PC-9 (cell line): ENCODE measurements at regions not wholly inside any gene's neighbourhood (a gene's known extent, or its start where the extent isn't known, plus 50 kb on each side); places are given as distances from the start of the nearest gene placed in this dataset.

Experiments used
- BruUV-seq: library from RNA; stranded (reverse); fragments of 400-500 nt; replicated peaks from 2 replicates; lab custom pipeline; 2021; lab: Mats Ljungman, UMichigan
- CTCF ChIA-PET: fragments of 300-600 bp; sonication (Branson Sonifier 250); formaldehyde crosslinking; loops from one replicate; lab custom pipeline; 2022; ENCODE audit warnings: antibody characterized with exemption; lab: Charles Lee
- POLR2A ChIA-PET: fragments of 300-600 bp; sonication (Branson Sonifier 250); formaldehyde crosslinking; loops from one replicate; lab custom pipeline; 2022; ENCODE audit warnings: antibody characterized with exemption; ENCODE audit not compliant: unreplicated experiment; lab: Charles Lee
- DNase-seq, 2 experiments: peaks; one replicate each; pipeline versions ENCODE4 v3.0.0 to v3.0.0-alpha.2; 2015 to 2022; ENCODE audit warnings: mixed read lengths in 1 of 2
- H2AFZ ChIP-seq: fragments of 200-600 bp; sonication (generic); 2 replicates; pipeline ENCODE4 v1.8.1; 2017; ENCODE audit warnings: antibody characterized with exemption
- H3F3A ChIP-seq: fragments of 200-600 bp; sonication (generic); 2 replicates; pipeline ENCODE4 v1.8.1; 2017; ENCODE audit warnings: antibody characterized with exemption, mild to moderate bottlenecking, low read depth; ENCODE audit not compliant: insufficient read depth
- H3K27ac ChIP-seq: fragments of 200-600 bp; sonication (generic); 2 replicates; pipeline ENCODE4 v1.6.1; 2016; ENCODE audit warnings: mixed run types
- H3K27me3 ChIP-seq: fragments of 200-600 bp; sonication (generic); 2 replicates; pipeline ENCODE4 v1.6.1; 2016; ENCODE audit warnings: low read depth, mixed run types; ENCODE audit not compliant: insufficient read depth
- H3K36me3 ChIP-seq: fragments of 200-600 bp; sonication (generic); 2 replicates; pipeline ENCODE4 v1.6.1; 2016; ENCODE audit warnings: low read depth, mixed run types
- H3K4me1 ChIP-seq: fragments of 200-600 bp; sonication (generic); replicated peaks from 2 replicates; pipeline ENCODE4 v1.6.1; 2016; ENCODE audit warnings: mixed run types; ENCODE audit not compliant: insufficient read depth
- H3K4me2 ChIP-seq: fragments of 200-600 bp; sonication (generic); 2 replicates; pipeline ENCODE4 v1.6.1; 2017; ENCODE audit warnings: mixed run types
- H3K4me3 ChIP-seq: fragments of 200-600 bp; sonication (generic); 2 replicates; pipeline ENCODE4 v1.6.1; 2016; ENCODE audit warnings: mixed run types
- H3K79me2 ChIP-seq: fragments of 200-600 bp; sonication (generic); 2 replicates; pipeline ENCODE4 v1.6.1; 2017; ENCODE audit warnings: low read depth, mixed run types
- H3K9me2 ChIP-seq: fragments of 200-600 bp; sonication (generic); 2 replicates; pipeline ENCODE4 v1.8.1; 2017; ENCODE audit warnings: mild to moderate bottlenecking; ENCODE audit not compliant: insufficient read depth
- H3K9me3 ChIP-seq: fragments of 200-600 bp; sonication (generic); 2 replicates; pipeline ENCODE4 v1.8.1; 2016; ENCODE audit warnings: low read depth; ENCODE audit not compliant: insufficient read depth
- H4K20me1 ChIP-seq: fragments of 200-600 bp; sonication (generic); 2 replicates; pipeline ENCODE4 v1.8.1; 2017; ENCODE audit not compliant: insufficient read depth
- EZH2 ChIP-seq: fragments of 200-600 bp; sonication (generic); IDR thresholded peaks from 2 replicates; pipeline ENCODE4 v1.8.0; 2017; ENCODE audit warnings: antibody characterized with exemption, low read depth
- intact Hi-C: fragments of 100-400 bp; cut with micrococcal nuclease; formaldehyde crosslinking; loops from one replicate; pipeline ENCODE4 v1.10.0; 2022; ENCODE audit not compliant: unreplicated experiment
- TF ChIP-seq, protein P1 (sequence below): fragments of 200-600 bp; sonication (generic); conservative IDR thresholded peaks from 2 replicates; pipeline ENCODE4 v1.6.1; 2017; ENCODE audit warnings: mixed run types, antibody characterized with exemption, mild to moderate bottlenecking, moderate library complexity

DNA sequence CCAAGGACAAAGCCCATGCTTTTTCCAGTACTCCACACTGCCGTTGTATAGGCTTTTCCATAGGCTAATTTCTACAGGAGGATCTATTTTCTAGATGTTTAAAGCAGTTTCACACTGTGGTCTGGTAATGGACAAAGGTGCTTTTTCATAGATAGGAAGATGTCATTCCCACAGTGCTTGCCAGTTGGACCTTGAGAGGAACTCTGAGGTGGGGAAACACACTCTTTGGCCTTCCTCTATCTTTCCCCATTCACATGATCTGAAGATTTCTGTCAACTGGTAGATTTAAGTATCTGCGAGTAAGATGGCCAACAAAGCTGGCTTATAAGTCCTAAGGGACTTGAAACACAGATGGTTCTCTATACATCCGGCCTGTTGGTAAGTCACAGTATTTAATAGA, 477.3 kb downstream of the UTRN start:
- intact Hi-C loops: no loop called here
- DNase-seq: no peak
- Histone ChIP-seq H3K4me1 (peaks cover 16% of the 10 kb centered on the region), H3K4me3 (no peak overlapping the region), H3K27ac (no peak overlapping the region), H3K9me3 (no peaks in the 10 kb centered on the region), H4K20me1 (no peaks in the 10 kb centered on the region), H3K79me2 (no peaks in the 10 kb centered on the region), H3K36me3 (no peaks in the 10 kb centered on the region; the same call in 1 of the 2 replicates), H2AFZ (no peak overlapping the region), H3K27me3 (no peaks in the 10 kb centered on the region), H3K9me2 (no peaks in the 10 kb centered on the region), H3F3A (0 out of 2 replicates have a peak, but pooled peaks cover 8% of the 10 kb centered on the region), H3K4me2 (no peak overlapping the region)
- TF ChIP-seq, protein P1, sequence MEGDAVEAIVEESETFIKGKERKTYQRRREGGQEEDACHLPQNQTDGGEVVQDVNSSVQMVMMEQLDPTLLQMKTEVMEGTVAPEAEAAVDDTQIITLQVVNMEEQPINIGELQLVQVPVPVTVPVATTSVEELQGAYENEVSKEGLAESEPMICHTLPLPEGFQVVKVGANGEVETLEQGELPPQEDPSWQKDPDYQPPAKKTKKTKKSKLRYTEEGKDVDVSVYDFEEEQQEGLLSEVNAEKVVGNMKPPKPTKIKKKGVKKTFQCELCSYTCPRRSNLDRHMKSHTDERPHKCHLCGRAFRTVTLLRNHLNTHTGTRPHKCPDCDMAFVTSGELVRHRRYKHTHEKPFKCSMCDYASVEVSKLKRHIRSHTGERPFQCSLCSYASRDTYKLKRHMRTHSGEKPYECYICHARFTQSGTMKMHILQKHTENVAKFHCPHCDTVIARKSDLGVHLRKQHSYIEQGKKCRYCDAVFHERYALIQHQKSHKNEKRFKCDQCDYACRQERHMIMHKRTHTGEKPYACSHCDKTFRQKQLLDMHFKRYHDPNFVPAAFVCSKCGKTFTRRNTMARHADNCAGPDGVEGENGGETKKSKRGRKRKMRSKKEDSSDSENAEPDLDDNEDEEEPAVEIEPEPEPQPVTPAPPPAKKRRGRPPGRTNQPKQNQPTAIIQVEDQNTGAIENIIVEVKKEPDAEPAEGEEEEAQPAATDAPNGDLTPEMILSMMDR: no peak
- no peak for TF ChIP-seq EZH2
- no TSS peak for BruUV-seq
- ChIA-PET POLR2A (no interaction called here), CTCF (no interaction called here)

DNA sequence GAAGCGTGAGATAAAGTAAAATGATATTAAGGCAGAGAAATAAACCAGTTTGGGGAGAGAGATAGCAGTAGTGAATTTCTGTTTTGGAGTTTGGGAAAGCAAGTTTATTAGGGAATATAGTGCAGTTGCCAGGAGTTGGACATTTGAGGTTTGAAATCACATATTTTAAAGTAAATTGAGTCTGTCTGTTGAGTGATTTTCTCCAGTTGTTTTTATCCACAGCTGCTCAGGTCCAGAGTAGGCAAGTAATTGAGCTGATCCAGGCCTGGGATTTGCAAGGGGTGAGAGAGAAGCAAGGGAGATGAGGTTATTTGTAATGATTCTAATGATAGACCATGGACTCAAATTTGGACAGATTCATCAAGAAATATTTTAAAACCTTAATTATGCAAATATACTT, 481.9 kb downstream of the UTRN start:
- H3K27me3 ChIP-seq: no peaks in the 10 kb centered on the region
- H3K36me3 ChIP-seq: no peaks in the 10 kb centered on the region
- H3K9me2 ChIP-seq: no peaks in the 10 kb centered on the region
- ChIA-PET POLR2A (no interaction called here), CTCF (no interaction called here)
- H3K27ac ChIP-seq: no peak overlapping the region
- intact Hi-C loops: no loop called here
- no peaks in the 10 kb centered on the region for H3F3A ChIP-seq
- H2AFZ ChIP-seq: no peak overlapping the region
- no peak overlapping the region for H3K4me3 ChIP-seq
- no peaks in the 10 kb centered on the region for H3K4me1 ChIP-seq
- H4K20me1 ChIP-seq: no peaks in the 10 kb centered on the region
- no peak for TF ChIP-seq EZH2
- TF ChIP-seq, protein P1: no peak
- H3K79me2 ChIP-seq: no peaks in the 10 kb centered on the region
- no peak overlapping the region for H3K4me2 ChIP-seq
- H3K9me3 ChIP-seq: no peaks in the 10 kb centered on the region
- DNase-seq: no peak
- BruUV-seq: no TSS peak

- H3K79me2 ChIP-seq: no peaks in the 10 kb centered on the region
- DNase-seq: no peak
- H3K4me1 ChIP-seq: no peaks in the 10 kb centered on the region
- H3K4me3 ChIP-seq: no peak overlapping the region
- intact Hi-C loops: no loop called here
- no peaks in the 10 kb centered on the region for H3F3A ChIP-seq
- CTCF ChIA-PET: no interaction called here
- no peaks in the 10 kb centered on the region for H3K9me3 ChIP-seq
- no peak overlapping the region for H3K4me2 ChIP-seq
- no TSS peak for BruUV-seq
- H3K27me3 ChIP-seq: no peaks in the 10 kb centered on the region
- H3K9me2 ChIP-seq: no peaks in the 10 kb centered on the region
- no peaks in the 10 kb centered on the region for H3K36me3 ChIP-seq
- POLR2A ChIA-PET: interaction anchor here (0.6 kb wide), 1 partner anchor 905 kb away, joined by 4 read pairs; no protein-coding TSS in a partner anchor
- TF ChIP-seq EZH2: no peak
- H2AFZ ChIP-seq: no peak overlapping the region
- H4K20me1 ChIP-seq: no peaks in the 10 kb centered on the region
- H3K27ac ChIP-seq: no peak overlapping the region
Observed at GRCh38 chr6:144768551-144769075, 483.5 kb downstream of the UTRN start.

DNA sequence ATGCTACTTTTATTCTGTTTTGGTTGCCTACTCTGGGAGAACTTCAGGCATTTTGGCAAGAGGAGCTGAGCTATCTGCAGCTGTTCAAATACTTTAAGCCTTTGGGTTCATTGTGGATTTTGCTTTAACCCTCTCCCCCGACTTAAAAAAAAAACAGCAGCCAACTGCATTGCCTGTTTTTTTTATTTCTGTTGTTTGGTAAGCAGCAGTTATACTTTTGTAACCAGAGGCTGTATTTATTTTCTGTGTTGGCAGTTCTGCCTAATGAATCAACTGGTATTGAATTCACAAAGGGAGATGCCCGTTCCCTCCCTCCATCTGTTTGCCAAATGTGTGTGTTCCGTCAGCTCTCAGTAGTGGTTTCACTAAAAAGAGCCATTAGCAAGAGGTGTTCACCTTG, 484.0 kb downstream of the UTRN start:
- H3K9me2 ChIP-seq: no peaks in the 10 kb centered on the region
- intact Hi-C loops: no loop called here
- H3K9me3 ChIP-seq: no peaks in the 10 kb centered on the region
- H3K4me1 ChIP-seq: no peaks in the 10 kb centered on the region
- no peaks in the 10 kb centered on the region for H3F3A ChIP-seq
- no peaks in the 10 kb centered on the region for H3K36me3 ChIP-seq
- TF ChIP-seq, protein P1: no peak
- no peak for TF ChIP-seq EZH2
- BruUV-seq: no TSS peak
- no peak for DNase-seq
- H2AFZ ChIP-seq: no peak overlapping the region
- POLR2A ChIA-PET: interaction anchor here (0.6 kb wide), 1 partner anchor 906 kb away, joined by 4 read pairs; no protein-coding TSS in a partner anchor
- no peaks in the 10 kb centered on the region for H3K79me2 ChIP-seq
- no peaks in the 10 kb centered on the region for H4K20me1 ChIP-seq
- no peak overlapping the region for H3K27ac ChIP-seq
- no peak overlapping the region for H3K4me2 ChIP-seq
- H3K4me3 ChIP-seq: no peak overlapping the region
- no peaks in the 10 kb centered on the region for H3K27me3 ChIP-seq
- CTCF ChIA-PET: no interaction called here
